HEK293 (cell line): ENCODE measurements at regions not wholly inside any gene's neighbourhood (a gene's known extent, or its start where the extent isn't known, plus 50 kb on each side); places are given as distances from the start of the nearest gene placed in this dataset.

Experiments
- CTCF ChIA-PET: fragments of 350-600 bp; formaldehyde crosslinking; extraction: SDS; loops from one replicate; lab custom pipeline; 2021; ENCODE audit warnings: antibody characterized with exemption; lab: Yijun Ruan, JAX
- POLR2A ChIA-PET: fragments of 300-600 bp; formaldehyde crosslinking; extraction: SDS; loops from one replicate; lab custom pipeline; 2020; ENCODE audit warnings: antibody characterized with exemption, inconsistent platforms; lab: Yijun Ruan, JAX
- H3K27ac ChIP-seq: fragments of 200-500 bp; sonication (Bioruptor generic); 2 replicates; pipeline ENCODE4 v1.5.1; 2014; ENCODE audit warnings: low read depth, low read length, control low read depth, inconsistent platforms; ENCODE audit errors: extremely low read depth
- H3K36me3 ChIP-seq, 2 experiments: fragments of 200-500 bp in 1 of 2; sonication (Bioruptor generic) in 1 of 2; 1 replicate in 1 of 2; 2 replicates in 1 of 2; pipeline ENCODE4 v1.5.1; 2014 to 2017; ENCODE audit warnings: inconsistent platforms in 2 of 2, low read length in 2 of 2; ENCODE audit not compliant: control insufficient read depth in 2 of 2, insufficient read depth in 1 of 2
- H3K4me1 ChIP-seq: fragments of 200-500 bp; sonication (Bioruptor generic); 2 replicates; pipeline ENCODE4 v1.5.1; 2014; ENCODE audit warnings: mild to moderate bottlenecking, low read length, inconsistent platforms; ENCODE audit not compliant: control insufficient read depth, insufficient read depth
- H3K4me3 ChIP-seq: 2 replicates; pipeline ENCODE4 v1.5.1; 2011; ENCODE audit warnings: low read depth, mild to moderate bottlenecking, control low read depth, low read length, moderate library complexity
- H3K9me3 ChIP-seq: fragments of 200-500 bp; sonication (Bioruptor generic); 2 replicates; pipeline ENCODE4 v1.5.1; 2014; ENCODE audit warnings: low read depth, low read length, inconsistent platforms; ENCODE audit not compliant: control insufficient read depth, insufficient read depth
- HOXC10 ChIP-seq: sonication (generic); formaldehyde crosslinking; IDR thresholded peaks from 2 replicates; pipeline ENCODE4 v1.8.1; 2023; ENCODE audit warnings: mild to moderate bottlenecking, missing genetic modification reagents
- REPIN1 ChIP-seq: fragments of 450-650 bp; formaldehyde crosslinking; IDR thresholded peaks from 2 replicates; pipeline ENCODE4 v1.5.1; 2017; ENCODE audit warnings: missing biosample characterization, missing genetic modification characterization, low read depth
- SP2 ChIP-seq: fragments of 450-650 bp; formaldehyde crosslinking; IDR thresholded peaks from 2 replicates; pipeline ENCODE4 v1.5.1; 2016; ENCODE audit warnings: missing biosample characterization, missing genetic modification characterization
- YY2 ChIP-seq: fragments of 450-650 bp; formaldehyde crosslinking; IDR thresholded peaks from 2 replicates; pipeline ENCODE4 v1.5.1; 2016; ENCODE audit warnings: missing biosample characterization, missing genetic modification characterization
- ZNF10 ChIP-seq: fragments of 450-650 bp; formaldehyde crosslinking; IDR thresholded peaks from 2 replicates; pipeline ENCODE4 v1.5.1; 2017; ENCODE audit warnings: missing biosample characterization, missing genetic modification characterization
- ZNF114 ChIP-seq: fragments of 450-650 bp; formaldehyde crosslinking; IDR thresholded peaks from 2 replicates; pipeline ENCODE4 v1.5.0; 2017; ENCODE audit warnings: missing biosample characterization, missing genetic modification characterization
- ZNF157 ChIP-seq: fragments of 450-650 bp; formaldehyde crosslinking; IDR thresholded peaks from 2 replicates; pipeline ENCODE4 v1.5.1; 2016; ENCODE audit warnings: missing biosample characterization, missing genetic modification characterization
- ZNF175 ChIP-seq: fragments of 450-650 bp; formaldehyde crosslinking; IDR thresholded peaks from 2 replicates; pipeline ENCODE4 v1.5.1; 2016; ENCODE audit warnings: missing biosample characterization, missing genetic modification characterization
- ZNF366 ChIP-seq: fragments of 450-650 bp; formaldehyde crosslinking; conservative IDR thresholded peaks from 2 replicates; pipeline ENCODE4 v1.5.1; 2016; ENCODE audit warnings: missing biosample characterization, missing genetic modification characterization
- ZNF433 ChIP-seq: fragments of 450-650 bp; formaldehyde crosslinking; IDR thresholded peaks from 2 replicates; pipeline ENCODE4 v1.5.1; 2016; ENCODE audit warnings: missing biosample characterization, missing genetic modification characterization, low read depth
- ZNF530 ChIP-seq: fragments of 450-650 bp; formaldehyde crosslinking; IDR thresholded peaks from 2 replicates; pipeline ENCODE4 v1.5.1; 2016; ENCODE audit warnings: low read depth, missing biosample characterization, missing genetic modification characterization
- ZNF621 ChIP-seq: fragments of 450-650 bp; formaldehyde crosslinking; IDR thresholded peaks from 2 replicates; pipeline ENCODE4 v1.5.1; 2017; ENCODE audit warnings: missing biosample characterization, missing genetic modification characterization
- ZNF654 ChIP-seq: fragments of 450-650 bp; formaldehyde crosslinking; IDR thresholded peaks from 2 replicates; pipeline ENCODE4 v1.5.1; 2016; ENCODE audit warnings: low read depth, missing biosample characterization, missing genetic modification characterization
- ZNF664 ChIP-seq: fragments of 450-650 bp; formaldehyde crosslinking; IDR thresholded peaks from 2 replicates; pipeline ENCODE4 v1.5.1; 2016; ENCODE audit warnings: missing biosample characterization, missing genetic modification characterization
- ZNF792 ChIP-seq: fragments of 450-650 bp; formaldehyde crosslinking; IDR thresholded peaks from 2 replicates; pipeline ENCODE4 v1.5.1; 2016; ENCODE audit warnings: missing biosample characterization, missing genetic modification characterization
- TF ChIP-seq, protein P1 (sequence below): fragments of 450-650 bp; formaldehyde crosslinking; IDR thresholded peaks from 2 replicates; pipeline ENCODE4 v1.5.1; 2016; ENCODE audit warnings: missing biosample characterization, missing genetic modification characterization, borderline replicate concordance
- TF ChIP-seq, protein P2 (sequence below): fragments of 450-650 bp; formaldehyde crosslinking; optimal IDR thresholded peaks from 2 replicates; pipeline ENCODE3; 2016; ENCODE audit warnings: missing biosample characterization, mild to moderate bottlenecking, missing genetic modification characterization
- TF ChIP-seq, protein P3 (sequence below): fragments of 450-650 bp; formaldehyde crosslinking; conservative IDR thresholded peaks from 2 replicates; pipeline ENCODE4 v1.5.1; 2016; ENCODE audit warnings: low read depth, missing biosample characterization, missing genetic modification characterization
- TF ChIP-seq, protein P4 (sequence below): fragments of 450-650 bp; IDR thresholded peaks from 2 replicates; pipeline ENCODE4 v1.5.1; 2018; ENCODE audit warnings: missing biosample characterization, mild to moderate bottlenecking, missing genetic modification characterization
- TF ChIP-seq, protein P5 (sequence below): fragments of 450-650 bp; formaldehyde crosslinking; IDR thresholded peaks from 2 replicates; pipeline ENCODE4 v1.5.1; 2016; ENCODE audit warnings: missing biosample characterization, missing genetic modification characterization
- TF ChIP-seq, protein P6 (sequence below): fragments of 450-650 bp; formaldehyde crosslinking; conservative IDR thresholded peaks from 2 replicates; pipeline ENCODE4 v1.5.1; 2016; ENCODE audit warnings: low read depth, missing biosample characterization, missing genetic modification characterization
- TF ChIP-seq, protein P7 (sequence below): fragments of 450-650 bp; formaldehyde crosslinking; IDR thresholded peaks from 2 replicates; pipeline ENCODE4 v1.5.1; 2016; ENCODE audit warnings: missing biosample characterization, missing genetic modification characterization

DNA sequence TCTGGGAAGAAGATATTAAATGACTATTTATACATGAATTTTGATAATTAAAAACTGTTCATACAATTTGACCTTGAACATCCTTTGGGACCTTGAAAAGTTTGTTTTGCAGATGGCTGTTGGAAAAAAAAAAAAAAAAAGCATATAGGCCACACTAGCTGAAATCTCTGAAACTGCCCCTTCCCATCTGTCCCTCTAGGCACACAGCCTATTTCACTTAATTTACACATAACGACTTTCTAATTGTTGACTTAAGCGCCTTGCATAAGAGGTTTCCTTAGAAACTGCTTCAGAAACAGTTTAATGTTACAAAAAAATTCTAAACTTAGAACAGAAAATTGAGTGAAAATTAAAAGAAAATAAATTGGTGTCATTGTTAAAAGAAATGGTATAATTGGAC is 131.0 kb downstream of the COX18 start (continued):
- no peak for TF ChIP-seq ZNF10 (tag by site-specific recombination)
- no peak for TF ChIP-seq ZNF366 (tag by site-specific recombination)
- no peak for TF ChIP-seq ZNF530
- no peak for TF ChIP-seq REPIN1 (tag by site-specific recombination)
- TF ChIP-seq SP2 (tag by site-specific recombination) = no peak
- TF ChIP-seq, protein P1, sequence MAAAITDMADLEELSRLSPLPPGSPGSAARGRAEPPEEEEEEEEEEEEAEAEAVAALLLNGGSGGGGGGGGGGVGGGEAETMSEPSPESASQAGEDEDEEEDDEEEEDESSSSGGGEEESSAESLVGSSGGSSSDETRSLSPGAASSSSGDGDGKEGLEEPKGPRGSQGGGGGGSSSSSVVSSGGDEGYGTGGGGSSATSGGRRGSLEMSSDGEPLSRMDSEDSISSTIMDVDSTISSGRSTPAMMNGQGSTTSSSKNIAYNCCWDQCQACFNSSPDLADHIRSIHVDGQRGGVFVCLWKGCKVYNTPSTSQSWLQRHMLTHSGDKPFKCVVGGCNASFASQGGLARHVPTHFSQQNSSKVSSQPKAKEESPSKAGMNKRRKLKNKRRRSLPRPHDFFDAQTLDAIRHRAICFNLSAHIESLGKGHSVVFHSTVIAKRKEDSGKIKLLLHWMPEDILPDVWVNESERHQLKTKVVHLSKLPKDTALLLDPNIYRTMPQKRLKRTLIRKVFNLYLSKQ = no peak
- no peak for TF ChIP-seq ZNF621 (tag by site-specific recombination)
- no peak for TF ChIP-seq ZNF664 (tag by site-specific recombination)
- no peak for TF ChIP-seq ZNF157 (tag by site-specific recombination)
- no peak for TF ChIP-seq ZNF433
- TF ChIP-seq, all 188 proteins: peak for 0

DNA sequence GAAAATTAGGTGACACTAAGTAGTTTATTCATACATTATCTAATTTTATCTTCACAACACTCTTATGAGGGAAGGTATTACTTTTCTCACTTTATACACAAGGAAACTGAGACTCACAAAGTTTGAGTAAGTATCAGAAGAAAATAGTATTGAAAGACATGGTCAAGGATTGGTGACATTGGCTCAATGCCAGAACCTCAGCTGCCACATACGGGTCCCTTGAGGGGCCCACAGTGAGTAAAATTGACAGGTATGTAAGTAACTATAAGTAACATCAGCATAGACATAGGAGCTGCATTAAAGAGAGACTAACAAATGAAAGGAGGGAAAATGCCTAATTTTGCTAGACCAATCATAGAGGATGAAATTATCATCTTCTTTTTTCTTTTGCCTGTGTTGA is 134.1 kb downstream of the COX18 start:
- no peak overlapping the region for H3K27ac ChIP-seq
- CTCF ChIA-PET = interaction anchor here (0.6 to 0.7 kb wide), 2 partner anchors 82 to 100 kb away, joined by 3 to 4 read pairs; no protein-coding TSS in a partner anchor
- no peaks in the 10 kb centered on the region for H3K36me3 ChIP-seq
- H3K4me1 ChIP-seq = no peaks in the 10 kb centered on the region
- H3K4me3 ChIP-seq = no peak overlapping the region
- no peaks in the 10 kb centered on the region for H3K9me3 ChIP-seq
- POLR2A ChIA-PET = no interaction called here
- TF ChIP-seq HOXC10 (CRISPR knock-in tag) (no peak), ZNF175 (tag by site-specific recombination) (no peak), ZNF792 (no peak), ZNF530 (no peak), ZNF654 (tag by site-specific recombination) (no peak), ZNF114 (tag by site-specific recombination) (no peak), YY2 (tag by site-specific recombination) (no peak)
- TF ChIP-seq, protein P2, sequence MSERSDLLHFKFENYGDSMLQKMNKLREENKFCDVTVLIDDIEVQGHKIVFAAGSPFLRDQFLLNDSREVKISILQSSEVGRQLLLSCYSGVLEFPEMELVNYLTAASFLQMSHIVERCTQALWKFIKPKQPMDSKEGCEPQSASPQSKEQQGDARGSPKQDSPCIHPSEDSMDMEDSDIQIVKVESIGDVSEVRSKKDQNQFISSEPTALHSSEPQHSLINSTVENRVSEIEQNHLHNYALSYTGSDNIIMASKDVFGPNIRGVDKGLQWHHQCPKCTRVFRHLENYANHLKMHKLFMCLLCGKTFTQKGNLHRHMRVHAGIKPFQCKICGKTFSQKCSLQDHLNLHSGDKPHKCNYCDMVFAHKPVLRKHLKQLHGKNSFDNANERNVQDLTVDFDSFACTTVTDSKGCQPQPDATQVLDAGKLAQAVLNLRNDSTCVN (tag by site-specific recombination) = no peak
- TF ChIP-seq, protein P3, sequence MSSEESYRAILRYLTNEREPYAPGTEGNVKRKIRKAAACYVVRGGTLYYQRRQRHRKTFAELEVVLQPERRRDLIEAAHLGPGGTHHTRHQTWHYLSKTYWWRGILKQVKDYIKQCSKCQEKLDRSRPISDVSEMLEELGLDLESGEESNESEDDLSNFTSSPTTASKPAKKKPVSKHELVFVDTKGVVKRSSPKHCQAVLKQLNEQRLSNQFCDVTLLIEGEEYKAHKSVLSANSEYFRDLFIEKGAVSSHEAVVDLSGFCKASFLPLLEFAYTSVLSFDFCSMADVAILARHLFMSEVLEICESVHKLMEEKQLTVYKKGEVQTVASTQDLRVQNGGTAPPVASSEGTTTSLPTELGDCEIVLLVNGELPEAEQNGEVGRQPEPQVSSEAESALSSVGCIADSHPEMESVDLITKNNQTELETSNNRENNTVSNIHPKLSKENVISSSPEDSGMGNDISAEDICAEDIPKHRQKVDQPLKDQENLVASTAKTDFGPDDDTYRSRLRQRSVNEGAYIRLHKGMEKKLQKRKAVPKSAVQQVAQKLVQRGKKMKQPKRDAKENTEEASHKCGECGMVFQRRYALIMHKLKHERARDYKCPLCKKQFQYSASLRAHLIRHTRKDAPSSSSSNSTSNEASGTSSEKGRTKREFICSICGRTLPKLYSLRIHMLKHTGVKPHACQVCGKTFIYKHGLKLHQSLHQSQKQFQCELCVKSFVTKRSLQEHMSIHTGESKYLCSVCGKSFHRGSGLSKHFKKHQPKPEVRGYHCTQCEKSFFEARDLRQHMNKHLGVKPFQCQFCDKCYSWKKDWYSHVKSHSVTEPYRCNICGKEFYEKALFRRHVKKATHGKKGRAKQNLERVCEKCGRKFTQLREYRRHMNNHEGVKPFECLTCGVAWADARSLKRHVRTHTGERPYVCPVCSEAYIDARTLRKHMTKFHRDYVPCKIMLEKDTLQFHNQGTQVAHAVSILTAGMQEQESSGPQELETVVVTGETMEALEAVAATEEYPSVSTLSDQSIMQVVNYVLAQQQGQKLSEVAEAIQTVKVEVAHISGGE = no peak
- TF ChIP-seq, protein P4, sequence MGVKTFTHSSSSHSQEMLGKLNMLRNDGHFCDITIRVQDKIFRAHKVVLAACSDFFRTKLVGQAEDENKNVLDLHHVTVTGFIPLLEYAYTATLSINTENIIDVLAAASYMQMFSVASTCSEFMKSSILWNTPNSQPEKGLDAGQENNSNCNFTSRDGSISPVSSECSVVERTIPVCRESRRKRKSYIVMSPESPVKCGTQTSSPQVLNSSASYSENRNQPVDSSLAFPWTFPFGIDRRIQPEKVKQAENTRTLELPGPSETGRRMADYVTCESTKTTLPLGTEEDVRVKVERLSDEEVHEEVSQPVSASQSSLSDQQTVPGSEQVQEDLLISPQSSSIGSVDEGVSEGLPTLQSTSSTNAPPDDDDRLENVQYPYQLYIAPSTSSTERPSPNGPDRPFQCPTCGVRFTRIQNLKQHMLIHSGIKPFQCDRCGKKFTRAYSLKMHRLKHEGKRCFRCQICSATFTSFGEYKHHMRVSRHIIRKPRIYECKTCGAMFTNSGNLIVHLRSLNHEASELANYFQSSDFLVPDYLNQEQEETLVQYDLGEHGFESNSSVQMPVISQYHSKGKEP (tag by site-specific recombination) = no peak
- TF ChIP-seq, protein P5, sequence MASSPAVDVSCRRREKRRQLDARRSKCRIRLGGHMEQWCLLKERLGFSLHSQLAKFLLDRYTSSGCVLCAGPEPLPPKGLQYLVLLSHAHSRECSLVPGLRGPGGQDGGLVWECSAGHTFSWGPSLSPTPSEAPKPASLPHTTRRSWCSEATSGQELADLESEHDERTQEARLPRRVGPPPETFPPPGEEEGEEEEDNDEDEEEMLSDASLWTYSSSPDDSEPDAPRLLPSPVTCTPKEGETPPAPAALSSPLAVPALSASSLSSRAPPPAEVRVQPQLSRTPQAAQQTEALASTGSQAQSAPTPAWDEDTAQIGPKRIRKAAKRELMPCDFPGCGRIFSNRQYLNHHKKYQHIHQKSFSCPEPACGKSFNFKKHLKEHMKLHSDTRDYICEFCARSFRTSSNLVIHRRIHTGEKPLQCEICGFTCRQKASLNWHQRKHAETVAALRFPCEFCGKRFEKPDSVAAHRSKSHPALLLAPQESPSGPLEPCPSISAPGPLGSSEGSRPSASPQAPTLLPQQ (tag by site-specific recombination) = no peak
- TF ChIP-seq, protein P6, sequence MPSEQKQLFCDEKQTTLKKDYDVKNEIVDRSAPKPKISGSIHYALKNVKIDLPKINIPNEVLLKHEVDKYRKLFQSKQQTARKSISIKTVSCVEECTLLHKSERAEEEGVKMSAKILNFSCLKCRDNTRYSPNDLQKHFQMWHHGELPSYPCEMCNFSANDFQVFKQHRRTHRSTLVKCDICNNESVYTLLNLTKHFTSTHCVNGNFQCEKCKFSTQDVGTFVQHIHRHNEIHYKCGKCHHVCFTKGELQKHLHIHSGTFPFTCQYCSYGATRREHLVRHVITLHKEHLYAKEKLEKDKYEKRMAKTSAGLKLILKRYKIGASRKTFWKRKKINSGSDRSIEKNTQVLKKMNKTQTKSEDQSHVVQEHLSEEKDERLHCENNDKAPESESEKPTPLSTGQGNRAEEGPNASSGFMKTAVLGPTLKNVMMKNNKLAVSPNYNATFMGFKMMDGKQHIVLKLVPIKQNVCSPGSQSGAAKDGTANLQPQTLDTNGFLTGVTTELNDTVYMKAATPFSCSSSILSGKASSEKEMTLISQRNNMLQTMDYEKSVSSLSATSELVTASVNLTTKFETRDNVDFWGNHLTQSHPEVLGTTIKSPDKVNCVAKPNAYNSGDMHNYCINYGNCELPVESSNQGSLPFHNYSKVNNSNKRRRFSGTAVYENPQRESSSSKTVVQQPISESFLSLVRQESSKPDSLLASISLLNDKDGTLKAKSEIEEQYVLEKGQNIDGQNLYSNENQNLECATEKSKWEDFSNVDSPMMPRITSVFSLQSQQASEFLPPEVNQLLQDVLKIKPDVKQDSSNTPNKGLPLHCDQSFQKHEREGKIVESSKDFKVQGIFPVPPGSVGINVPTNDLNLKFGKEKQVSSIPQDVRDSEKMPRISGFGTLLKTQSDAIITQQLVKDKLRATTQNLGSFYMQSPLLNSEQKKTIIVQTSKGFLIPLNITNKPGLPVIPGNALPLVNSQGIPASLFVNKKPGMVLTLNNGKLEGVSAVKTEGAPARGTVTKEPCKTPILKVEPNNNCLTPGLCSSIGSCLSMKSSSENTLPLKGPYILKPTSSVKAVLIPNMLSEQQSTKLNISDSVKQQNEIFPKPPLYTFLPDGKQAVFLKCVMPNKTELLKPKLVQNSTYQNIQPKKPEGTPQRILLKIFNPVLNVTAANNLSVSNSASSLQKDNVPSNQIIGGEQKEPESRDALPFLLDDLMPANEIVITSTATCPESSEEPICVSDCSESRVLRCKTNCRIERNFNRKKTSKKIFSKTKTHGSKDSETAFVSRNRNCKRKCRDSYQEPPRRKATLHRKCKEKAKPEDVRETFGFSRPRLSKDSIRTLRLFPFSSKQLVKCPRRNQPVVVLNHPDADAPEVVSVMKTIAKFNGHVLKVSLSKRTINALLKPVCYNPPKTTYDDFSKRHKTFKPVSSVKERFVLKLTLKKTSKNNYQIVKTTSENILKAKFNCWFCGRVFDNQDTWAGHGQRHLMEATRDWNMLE (tag by site-specific recombination) = no peak
- TF ChIP-seq, protein P7, sequence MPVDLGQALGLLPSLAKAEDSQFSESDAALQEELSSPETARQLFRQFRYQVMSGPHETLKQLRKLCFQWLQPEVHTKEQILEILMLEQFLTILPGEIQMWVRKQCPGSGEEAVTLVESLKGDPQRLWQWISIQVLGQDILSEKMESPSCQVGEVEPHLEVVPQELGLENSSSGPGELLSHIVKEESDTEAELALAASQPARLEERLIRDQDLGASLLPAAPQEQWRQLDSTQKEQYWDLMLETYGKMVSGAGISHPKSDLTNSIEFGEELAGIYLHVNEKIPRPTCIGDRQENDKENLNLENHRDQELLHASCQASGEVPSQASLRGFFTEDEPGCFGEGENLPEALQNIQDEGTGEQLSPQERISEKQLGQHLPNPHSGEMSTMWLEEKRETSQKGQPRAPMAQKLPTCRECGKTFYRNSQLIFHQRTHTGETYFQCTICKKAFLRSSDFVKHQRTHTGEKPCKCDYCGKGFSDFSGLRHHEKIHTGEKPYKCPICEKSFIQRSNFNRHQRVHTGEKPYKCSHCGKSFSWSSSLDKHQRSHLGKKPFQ (tag by site-specific recombination) = no peak
